Hepatocyte (in vitro differentiated cells): ENCODE measurements at regions not wholly inside any gene's neighbourhood (a gene's known extent, or its start where the extent isn't known, plus 50 kb on each side); places are given as distances from the start of the nearest gene placed in this dataset.

ENCODE experiments used
- CTCF ChIP-seq: fragments of 200-600 bp; sonication (generic); IDR thresholded peaks from 2 replicates; pipeline ENCODE4 v1.5.1; 2016; ENCODE audit warnings: antibody characterized with exemption, mild to moderate bottlenecking; ENCODE audit not compliant: poor library complexity
- EZH2 ChIP-seq: fragments of 200-600 bp; sonication (generic); IDR thresholded peaks from 2 replicates; pipeline ENCODE4 v1.6.1; 2016; ENCODE audit warnings: antibody characterized with exemption, mild to moderate bottlenecking, borderline replicate concordance
- EZH2phosphoT487 ChIP-seq: fragments of 200-600 bp; sonication (generic); IDR thresholded peaks from one replicate; pipeline ENCODE4 v1.6.1; 2018; ENCODE audit warnings: antibody characterized with exemption, mild to moderate bottlenecking, low read depth, moderate library complexity; ENCODE audit not compliant: unreplicated experiment, severe bottlenecking

DNA sequence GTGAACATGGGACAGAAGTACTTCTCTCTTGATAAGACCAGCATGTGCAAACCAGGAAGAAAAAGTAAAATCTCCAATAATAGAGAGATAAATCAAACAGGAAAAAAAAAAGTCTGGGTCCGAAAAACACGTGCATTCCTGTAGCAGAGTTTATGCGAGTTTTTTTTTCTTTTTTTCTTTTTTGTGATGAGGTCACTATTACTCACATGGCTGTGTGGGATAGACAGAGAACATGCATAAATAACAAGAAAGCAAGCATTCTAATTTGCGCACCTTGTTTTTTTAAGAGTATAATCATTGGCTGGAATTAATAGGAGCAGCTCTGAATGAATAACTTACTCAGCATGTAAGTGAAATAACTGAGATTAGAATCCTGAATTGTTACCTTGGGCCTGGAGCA lies 91.9 kb upstream of the CPM start:
- TF ChIP-seq CTCF (no peak), EZH2phosphoT487 (no peak), EZH2 (no peak)
